ENCODE measurements at regions not wholly inside any gene's neighbourhood (a gene's known extent, or its start where the extent isn't known, plus 50 kb on each side); places are given as distances from the start of the nearest gene placed in this dataset.

GRCh38 chr10:88209837-88210561, 346.6 kb downstream of the PTEN start:
- H3K4me3 Mint-ChIP-seq = no peak overlapping the region
- H3K36me3 Mint-ChIP-seq = no peaks in the 10 kb centered on the region
- H3K9me3 Mint-ChIP-seq (ENCODE audit: low read depth) = no peaks in the 10 kb centered on the region
- H3K27me3 Mint-ChIP-seq = no peaks in the 10 kb centered on the region
- H3K27ac Mint-ChIP-seq = no peak overlapping the region
- H3K4me1 Mint-ChIP-seq (ENCODE audit: low read depth) = peaks cover 4% of the 10 kb centered on the region

- Mint-ChIP-seq H3K36me3 (no peaks in the 10 kb centered on the region), H3K27me3 (no peaks in the 10 kb centered on the region), H3K4me3 (no peak overlapping the region), H3K27ac (no peak overlapping the region), H3K4me1 (ENCODE audit: low read depth) (peaks cover 4% of the 10 kb centered on the region), H3K9me3 (ENCODE audit: low read depth) (no peaks in the 10 kb centered on the region)
Measured at GRCh38 chr10:88211230-88211629, 347.8 kb downstream of the PTEN start.

GRCh38 chr10:88212069-88212468, 348.6 kb downstream of the PTEN start:
- Mint-ChIP-seq H3K9me3 (ENCODE audit: low read depth) (no peaks in the 10 kb centered on the region), H3K27me3 (no peaks in the 10 kb centered on the region), H3K4me1 (ENCODE audit: low read depth) (peaks cover 4% of the 10 kb centered on the region), H3K27ac (no peak overlapping the region), H3K4me3 (no peak overlapping the region), H3K36me3 (no peaks in the 10 kb centered on the region)

GRCh38 chr10:88213065-88213605, 349.7 kb downstream of the PTEN start:
- Mint-ChIP-seq H3K36me3 (no peaks in the 10 kb centered on the region), H3K4me1 (ENCODE audit: low read depth) (peaks cover 4% of the 10 kb centered on the region), H3K9me3 (ENCODE audit: low read depth) (no peaks in the 10 kb centered on the region), H3K4me3 (no peak overlapping the region), H3K27ac (no peak overlapping the region), H3K27me3 (no peaks in the 10 kb centered on the region)

GRCh38 chr10:88216976-88217375, 353.6 kb downstream of the PTEN start:
- Mint-ChIP-seq H3K27me3 (no peaks in the 10 kb centered on the region), H3K27ac (no peak overlapping the region), H3K36me3 (no peaks in the 10 kb centered on the region), H3K4me1 (ENCODE audit: low read depth) (peaks cover 3% of the 10 kb centered on the region), H3K4me3 (no peak overlapping the region), H3K9me3 (ENCODE audit: low read depth) (no peaks in the 10 kb centered on the region)

GRCh38 chr10:88218362-88218761, 354.9 kb downstream of the PTEN start:
- no peak overlapping the region for H3K27ac Mint-ChIP-seq
- no peak overlapping the region for H3K4me3 Mint-ChIP-seq
- no peaks in the 10 kb centered on the region for H3K4me1 Mint-ChIP-seq (ENCODE audit: low read depth)
- no peaks in the 10 kb centered on the region for H3K9me3 Mint-ChIP-seq (ENCODE audit: low read depth)
- H3K27me3 Mint-ChIP-seq = no peaks in the 10 kb centered on the region
- H3K36me3 Mint-ChIP-seq = no peaks in the 10 kb centered on the region

GRCh38 chr10:88219753-88220152, 356.3 kb downstream of the PTEN start:
- Mint-ChIP-seq H3K27me3 (no peaks in the 10 kb centered on the region), H3K9me3 (ENCODE audit: low read depth) (no peaks in the 10 kb centered on the region), H3K27ac (no peak overlapping the region), H3K36me3 (no peaks in the 10 kb centered on the region), H3K4me3 (no peak overlapping the region), H3K4me1 (ENCODE audit: low read depth) (no peaks in the 10 kb centered on the region)

- no peaks in the 10 kb centered on the region for H3K27me3 Mint-ChIP-seq
- no peak overlapping the region for H3K4me3 Mint-ChIP-seq
- H3K36me3 Mint-ChIP-seq = peaks cover 2% of the 10 kb centered on the region
- H3K9me3 Mint-ChIP-seq (ENCODE audit: low read depth) = no peaks in the 10 kb centered on the region
- H3K4me1 Mint-ChIP-seq (ENCODE audit: low read depth) = no peaks in the 10 kb centered on the region
- no peak overlapping the region for H3K27ac Mint-ChIP-seq
Measured at GRCh38 chr10:88221010-88221973, 357.9 kb downstream of the PTEN start.

GRCh38 chr10:88222881-88223280, 359.5 kb downstream of the PTEN start:
- Mint-ChIP-seq H3K27me3 (no peaks in the 10 kb centered on the region), H3K4me1 (ENCODE audit: low read depth) (no peaks in the 10 kb centered on the region), H3K4me3 (no peak overlapping the region), H3K9me3 (ENCODE audit: low read depth) (no peaks in the 10 kb centered on the region), H3K27ac (no peak overlapping the region), H3K36me3 (peaks cover 2% of the 10 kb centered on the region)

Measured in activated naive CD8-positive, alpha-beta T cell (primary cell).